Thyroid gland (tissue), 4 donors: ENCODE measurements at regions not wholly inside any gene's neighbourhood (a gene's known extent, or its start where the extent isn't known, plus 50 kb on each side); places are given as distances from the start of the nearest gene placed in this dataset.

Experiments used
- CTCF ChIP-seq, 6 experiments: fragments of 200-600 bp in 3 of 6; fragments of 450-650 bp in 3 of 6; sonication (generic) in 3 of 6; IDR thresholded peaks; one replicate each; pipeline ENCODE4 v1.5.1; 2016 to 2019; ENCODE audit warnings: antibody characterized with exemption in 6 of 6, mild to moderate bottlenecking in 2 of 6, inconsistent platforms in 1 of 6, moderate library complexity in 1 of 6
- POLR2A ChIP-seq, 2 donors: fragments of 450-650 bp; IDR thresholded peaks; one replicate each; pipeline ENCODE4 v1.6.1; 2017; ENCODE audit warnings: antibody characterized with exemption in 2 of 2, mild to moderate bottlenecking in 2 of 2, moderate library complexity in 1 of 2

DNA sequence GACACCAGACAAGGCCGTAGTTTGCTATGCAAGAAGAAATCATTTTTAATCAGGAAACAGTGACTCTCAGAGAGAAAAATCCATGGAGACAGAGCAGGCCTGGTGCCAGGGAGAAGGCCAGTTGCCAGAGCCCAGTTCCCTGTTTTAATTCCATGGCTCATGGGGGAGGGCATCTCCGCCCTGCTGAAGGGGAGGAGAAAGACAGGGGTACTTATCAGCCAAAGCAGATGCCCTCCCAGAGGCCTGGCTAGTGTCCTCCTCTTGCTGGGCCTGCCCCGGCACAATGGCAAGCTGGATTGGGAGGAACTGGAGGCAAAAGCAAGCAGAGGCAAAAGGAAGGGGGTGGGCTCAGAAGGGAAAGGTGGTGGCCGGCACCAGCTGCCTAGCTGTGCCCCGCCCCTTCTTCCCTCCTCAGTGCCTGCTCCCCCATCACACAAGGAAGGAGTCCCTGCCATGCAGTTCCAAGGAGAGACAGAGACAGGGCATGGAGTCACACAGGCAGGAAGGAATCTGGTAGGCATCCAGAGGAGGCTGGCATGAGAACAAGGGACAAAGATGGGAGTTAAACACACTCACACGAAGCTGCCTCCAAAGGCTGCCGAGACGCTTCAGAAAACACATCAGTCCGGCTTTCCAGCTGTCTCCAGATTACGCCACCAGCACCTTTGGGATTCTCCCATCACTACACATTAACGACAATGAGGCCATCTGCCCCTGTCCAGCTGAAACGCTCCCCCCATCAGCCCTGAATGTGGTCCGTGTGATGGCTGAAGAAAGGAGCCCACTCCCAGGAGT, 591.8 kb downstream of the BUD13 start:
- TF ChIP-seq CTCF (IDR thresholded peaks at IDR 0.05) = no peak
- no peak for TF ChIP-seq POLR2A (IDR thresholded peaks at IDR 0.05)
